Endodermal cell (in vitro differentiated cells): ENCODE measurements at regions not wholly inside any gene's neighbourhood (a gene's known extent, or its start where the extent isn't known, plus 50 kb on each side); places are given as distances from the start of the nearest gene placed in this dataset.

Source experiments
- DNase-seq: peaks from one replicate; pipeline ENCODE4 v3.0.0-alpha.2; 2017
- H3K27ac ChIP-seq: 2 replicates; pipeline ENCODE4 v1.5.1; 2013; ENCODE audit warnings: mild to moderate bottlenecking, low read depth, low read length, moderate library complexity
- H3K27me3 ChIP-seq: 2 replicates; pipeline ENCODE4 v1.6.1; 2013; ENCODE audit warnings: mild to moderate bottlenecking, low read length, moderate library complexity; ENCODE audit not compliant: insufficient read depth, control insufficient read depth, poor library complexity, severe bottlenecking
- H3K36me3 ChIP-seq: 2 replicates; pipeline ENCODE4 v1.7.0; 2013; ENCODE audit warnings: mild to moderate bottlenecking, low read length, moderate library complexity; ENCODE audit not compliant: control insufficient read depth, insufficient read depth
- H3K4me1 ChIP-seq: one replicate; pipeline ENCODE4 v1.7.0; 2013; ENCODE audit warnings: low read length; ENCODE audit not compliant: control insufficient read depth, insufficient read depth
- H3K4me3 ChIP-seq: 2 replicates; pipeline ENCODE4 v1.5.1; 2013; ENCODE audit warnings: mild to moderate bottlenecking, low read length, moderate library complexity
- H3K9ac ChIP-seq: 2 replicates; pipeline ENCODE4 v1.6.1; 2013; ENCODE audit warnings: mild to moderate bottlenecking, low read length, moderate library complexity; ENCODE audit not compliant: poor library complexity, severe bottlenecking; ENCODE audit errors: extremely low read depth
- H3K9me3 ChIP-seq: 2 replicates; pipeline ENCODE4 v1.6.1; 2013; ENCODE audit warnings: mild to moderate bottlenecking, low read length, moderate library complexity; ENCODE audit not compliant: control insufficient read depth
- H3K27ac Mint-ChIP-seq: 2 replicates; pipeline ENCODE4 v1.8.0; 2020; ENCODE audit warnings: mixed read lengths
- H3K27me3 Mint-ChIP-seq: 2 replicates; pipeline ENCODE4 v1.8.0; 2021; ENCODE audit warnings: mild to moderate bottlenecking, mixed read lengths; ENCODE audit not compliant: insufficient read depth
- H3K36me3 Mint-ChIP-seq: 2 replicates; pipeline ENCODE4 v1.8.0; 2020; ENCODE audit warnings: low read depth, mixed read lengths
- H3K4me1 Mint-ChIP-seq: 2 replicates; pipeline ENCODE4 v1.8.0; 2020; ENCODE audit warnings: mixed read lengths
- H3K4me3 Mint-ChIP-seq: 2 replicates; pipeline ENCODE4 v1.8.0; 2020; ENCODE audit warnings: mild to moderate bottlenecking, moderate library complexity, mixed read lengths
- H3K9me3 Mint-ChIP-seq: 2 replicates; pipeline ENCODE4 v1.8.0; 2020; ENCODE audit warnings: mild to moderate bottlenecking, mixed read lengths
- WGBS, 2 experiments: methylation state at CpG; one replicate each; pipeline versions ENCODE4 v1.1.5 to v1.1.7; 2013; ENCODE audit warnings: missing lambda C conversion rate in 2 of 2, mixed read lengths in 1 of 2; ENCODE audit not compliant: insufficient coverage in 1 of 2, insufficient read length in 1 of 2; 5-methylcytosine and 5-hydroxymethylcytosine counted together
- TF ChIP-seq, protein P1 (sequence below): fragments of 200-600 bp; sonication (generic); conservative IDR thresholded peaks from 2 replicates; pipeline ENCODE4 v1.5.0; 2021; ENCODE audit warnings: antibody characterized with exemption, mild to moderate bottlenecking

DNA sequence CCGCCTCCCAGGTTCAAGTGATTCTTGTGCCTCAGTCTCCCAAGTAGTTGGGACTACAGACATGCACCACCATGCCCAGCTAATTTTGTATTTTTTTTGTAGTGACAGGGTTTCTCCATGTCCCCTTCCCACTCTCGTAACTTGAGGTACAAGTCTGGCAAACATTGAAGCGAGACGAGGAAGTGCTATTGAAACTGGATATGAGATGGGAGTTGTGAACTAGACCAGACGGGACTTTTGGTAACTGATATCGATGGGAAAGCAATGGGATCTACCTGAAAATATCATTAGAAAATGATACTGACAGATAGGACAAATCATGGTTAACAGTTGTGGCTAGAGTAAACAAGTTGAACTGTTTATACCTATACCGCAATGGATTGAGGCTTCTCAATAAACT lies 95.2 kb upstream of the TRABD2B start:
- no peaks in the 10 kb centered on the region for H3K9me3 ChIP-seq
- no peak overlapping the region for H3K9ac ChIP-seq
- TF ChIP-seq, protein P1, sequence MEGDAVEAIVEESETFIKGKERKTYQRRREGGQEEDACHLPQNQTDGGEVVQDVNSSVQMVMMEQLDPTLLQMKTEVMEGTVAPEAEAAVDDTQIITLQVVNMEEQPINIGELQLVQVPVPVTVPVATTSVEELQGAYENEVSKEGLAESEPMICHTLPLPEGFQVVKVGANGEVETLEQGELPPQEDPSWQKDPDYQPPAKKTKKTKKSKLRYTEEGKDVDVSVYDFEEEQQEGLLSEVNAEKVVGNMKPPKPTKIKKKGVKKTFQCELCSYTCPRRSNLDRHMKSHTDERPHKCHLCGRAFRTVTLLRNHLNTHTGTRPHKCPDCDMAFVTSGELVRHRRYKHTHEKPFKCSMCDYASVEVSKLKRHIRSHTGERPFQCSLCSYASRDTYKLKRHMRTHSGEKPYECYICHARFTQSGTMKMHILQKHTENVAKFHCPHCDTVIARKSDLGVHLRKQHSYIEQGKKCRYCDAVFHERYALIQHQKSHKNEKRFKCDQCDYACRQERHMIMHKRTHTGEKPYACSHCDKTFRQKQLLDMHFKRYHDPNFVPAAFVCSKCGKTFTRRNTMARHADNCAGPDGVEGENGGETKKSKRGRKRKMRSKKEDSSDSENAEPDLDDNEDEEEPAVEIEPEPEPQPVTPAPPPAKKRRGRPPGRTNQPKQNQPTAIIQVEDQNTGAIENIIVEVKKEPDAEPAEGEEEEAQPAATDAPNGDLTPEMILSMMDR: no peak
- Mint-ChIP-seq H3K9me3 (peaks cover 20% of the 10 kb centered on the region), H3K4me1 (peaks cover 5% of the 10 kb centered on the region), H3K4me3 (no peak overlapping the region), H3K36me3 (peaks cover 5% of the 10 kb centered on the region), H3K27ac (no peak overlapping the region), H3K27me3 (peaks cover 38% of the 10 kb centered on the region)
- H3K4me1 ChIP-seq: no peaks in the 10 kb centered on the region
- 93% methylated on average over 7 of the region's 7 CpGs for WGBS, 2 experiments
- H3K36me3 ChIP-seq: no peaks in the 10 kb centered on the region
- H3K27ac ChIP-seq: no peak overlapping the region
- H3K4me3 ChIP-seq: no peak overlapping the region
- peaks cover 3% of the 10 kb centered on the region for H3K27me3 ChIP-seq
- peak; percentile 24 for DNase-seq

- H3K4me3 ChIP-seq: no peak overlapping the region
- Mint-ChIP-seq H3K9me3 (peaks cover 7% of the 10 kb centered on the region), H3K27me3 (peaks cover 25% of the 10 kb centered on the region), H3K4me3 (no peak overlapping the region), H3K4me1 (peaks cover 27% of the 10 kb centered on the region), H3K27ac (no peak overlapping the region), H3K36me3 (no peaks in the 10 kb centered on the region)
- no peak overlapping the region for H3K27ac ChIP-seq
- WGBS, 2 experiments: 93 to 100% methylated on average over 6 to 26 of the region's 26 CpGs
- no peaks in the 10 kb centered on the region for H3K27me3 ChIP-seq
- H3K4me1 ChIP-seq: peaks cover 20% of the 10 kb centered on the region
- TF ChIP-seq, protein P1: no peak
- H3K9ac ChIP-seq: no peak overlapping the region
- H3K36me3 ChIP-seq: no peaks in the 10 kb centered on the region
- DNase-seq: peak; percentile 30
- H3K9me3 ChIP-seq: no peaks in the 10 kb centered on the region
These were observed 92.2 kb upstream of the TRABD2B start for GRCh38 chr1:48089356-48089891.

DNA sequence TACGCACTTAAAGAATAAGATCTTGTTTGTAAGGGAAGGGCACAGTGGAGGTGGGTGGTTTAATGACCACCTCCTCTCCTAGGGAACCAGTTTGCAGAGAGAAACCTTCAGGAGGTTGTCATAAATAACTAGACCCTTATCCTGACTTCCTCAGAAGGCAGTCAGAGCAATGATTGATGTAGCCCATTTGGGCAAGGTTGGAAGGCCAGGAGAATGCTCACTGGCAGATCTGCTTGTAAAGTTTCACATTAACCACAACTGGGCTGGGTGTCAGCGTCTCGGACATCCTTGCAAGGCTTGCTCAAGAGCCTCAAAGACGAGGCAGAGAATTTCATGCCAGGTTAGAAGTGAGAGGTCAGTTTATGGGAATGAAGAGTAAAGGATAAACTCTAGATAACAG lies 87.6 kb upstream of the TRABD2B start:
- TF ChIP-seq, protein P1: no peak
- Mint-ChIP-seq H3K36me3 (no peaks in the 10 kb centered on the region), H3K27ac (no peak overlapping the region), H3K4me3 (no peak overlapping the region), H3K9me3 (no peaks in the 10 kb centered on the region), H3K4me1 (peaks cover 32% of the 10 kb centered on the region), H3K27me3 (peaks cover 12% of the 10 kb centered on the region)
- Histone ChIP-seq H3K4me3 (peak overlapping the region; percentile 16), H3K9me3 (no peaks in the 10 kb centered on the region), H3K27me3 (no peaks in the 10 kb centered on the region), H3K9ac (no peak overlapping the region), H3K4me1 (peaks cover 27% of the 10 kb centered on the region), H3K27ac (no peak overlapping the region), H3K36me3 (no peaks in the 10 kb centered on the region)
- DNase-seq: peak; percentile 17
- WGBS, 2 experiments: 60 to 97% methylated on average over 1 to 4 of the region's 4 CpGs
